ENCODE measurements at regions not wholly inside any gene's neighbourhood (a gene's known extent, or its start where the extent isn't known, plus 50 kb on each side); places are given as distances from the start of the nearest gene placed in this dataset.

GRCh38 chrX:109281483-109282275, 200.2 kb downstream of the GUCY2F start:
- peak; percentile 46 for DNase-seq (ENCODE audit: low read depth)
- H3K4me3 ChIP-seq (ENCODE audit: low read depth, low read length) = no peak overlapping the region
- no peak for TF ChIP-seq CTCF (conservative IDR thresholded peaks at IDR 0.05; ENCODE audit: low read depth, low read length)

- H3K4me3 ChIP-seq (ENCODE audit: low read depth, low read length) = no peak overlapping the region
- TF ChIP-seq CTCF (conservative IDR thresholded peaks at IDR 0.05; ENCODE audit: low read depth, low read length) = no peak
- DNase-seq (ENCODE audit: low read depth) = no peak
These were observed 207.1 kb downstream of the GUCY2F start for GRCh38 chrX:109274806-109275205.

- peak; percentile 12 for DNase-seq (ENCODE audit: low read depth)
- no peak overlapping the region for H3K4me3 ChIP-seq (ENCODE audit: low read depth, low read length)
- no peak for TF ChIP-seq CTCF (conservative IDR thresholded peaks at IDR 0.05; ENCODE audit: low read depth, low read length)
These were observed 211.1 kb downstream of the GUCY2F start for GRCh38 chrX:109270580-109271484.

- TF ChIP-seq CTCF (conservative IDR thresholded peaks at IDR 0.05; ENCODE audit: low read depth, low read length) = no peak
- no peak for DNase-seq (ENCODE audit: low read depth)
- H3K4me3 ChIP-seq (ENCODE audit: low read depth, low read length) = no peak overlapping the region
These were observed 213.5 kb downstream of the GUCY2F start for GRCh38 chrX:109268340-109268739.

- TF ChIP-seq CTCF (conservative IDR thresholded peaks at IDR 0.05; ENCODE audit: low read depth, low read length) = no peak
- no peak for DNase-seq (ENCODE audit: low read depth)
- no peak overlapping the region for H3K4me3 ChIP-seq (ENCODE audit: low read depth, low read length)
These were observed 215.9 kb downstream of the GUCY2F start for GRCh38 chrX:109266034-109266433.

- no peak for DNase-seq (ENCODE audit: low read depth)
- TF ChIP-seq CTCF (conservative IDR thresholded peaks at IDR 0.05; ENCODE audit: low read depth, low read length) = no peak
- H3K4me3 ChIP-seq (ENCODE audit: low read depth, low read length) = no peak overlapping the region
These were observed 217.0 kb downstream of the GUCY2F start for GRCh38 chrX:109264878-109265277.
